Coronary artery (tissue), 2 donors: ENCODE measurements at regions not wholly inside any gene's neighbourhood (a gene's known extent, or its start where the extent isn't known, plus 50 kb on each side); places are given as distances from the start of the nearest gene placed in this dataset.

ENCODE experiments used
- DNase-seq: peaks from one replicate; pipeline ENCODE4 v3.0.0-alpha.2; 2017; ENCODE audit warnings: low spot score
- H3K27ac ChIP-seq, 2 donors: fragments of 200-600 bp; sonication (generic); one replicate each; pipeline ENCODE4 v1.5.1; 2016 to 2019
- H3K4me3 ChIP-seq: fragments of 200-600 bp; sonication (generic); 2 replicates; pipeline ENCODE4 v1.5.1; 2016; ENCODE audit warnings: mild to moderate bottlenecking, moderate library complexity
- CTCF ChIP-seq: fragments of 200-600 bp; sonication (generic); IDR thresholded peaks from one replicate; pipeline ENCODE4 v1.5.1; 2019; ENCODE audit warnings: antibody characterized with exemption

- DNase-seq = no peak
- H3K27ac ChIP-seq = no peak overlapping the region
- no peak for TF ChIP-seq CTCF
- H3K4me3 ChIP-seq = no peak overlapping the region
Measured at GRCh38 chr2:144798989-144799388, 279.1 kb upstream of the ZEB2 start.

GRCh38 chr2:144798034-144798433, 278.1 kb upstream of the ZEB2 start:
- Histone ChIP-seq H3K27ac (no peak overlapping the region), H3K4me3 (no peak overlapping the region)
- DNase-seq = no peak
- no peak for TF ChIP-seq CTCF

DNA sequence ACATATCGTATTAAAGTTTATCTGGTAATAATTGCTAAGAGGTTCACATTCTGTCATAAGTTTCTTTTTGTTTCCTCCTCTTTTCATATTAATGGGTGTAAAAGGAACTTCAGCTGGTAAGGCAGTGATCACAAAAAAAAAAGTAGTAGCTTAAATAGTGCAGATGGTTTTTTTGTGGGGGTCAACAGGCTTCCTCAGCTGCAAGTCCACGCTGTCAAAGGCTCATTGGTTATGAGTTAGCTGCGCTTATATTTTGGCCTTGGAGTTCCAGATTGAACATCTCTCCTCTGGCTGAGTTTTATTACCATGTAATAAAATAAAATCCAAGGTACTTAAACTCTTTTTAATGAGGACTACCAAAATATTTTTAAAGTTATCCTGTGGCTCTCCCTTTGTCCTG, 277.0 kb upstream of the ZEB2 start:
- Histone ChIP-seq H3K4me3 (no peak overlapping the region), H3K27ac (no peak overlapping the region)
- no peak for DNase-seq
- TF ChIP-seq CTCF = no peak

DNA sequence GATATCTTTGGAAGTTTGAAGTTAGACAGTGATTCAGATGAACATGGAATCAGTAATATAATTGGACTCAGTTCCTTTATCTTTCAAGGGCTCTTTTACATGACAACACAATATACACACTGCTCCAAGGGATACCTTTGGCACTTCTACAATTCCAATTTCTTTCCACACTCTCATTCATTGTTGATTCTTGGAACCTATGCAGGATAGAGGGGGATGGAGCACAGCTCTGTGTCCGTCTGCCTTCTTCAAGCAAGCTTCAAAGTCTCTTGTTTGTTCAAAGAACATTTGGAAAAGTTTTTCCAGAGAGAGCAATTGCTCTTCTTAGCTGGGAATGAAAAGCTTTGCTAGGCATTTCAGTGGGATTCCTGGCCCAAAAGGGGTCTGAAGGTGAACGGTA, 276.2 kb upstream of the ZEB2 start:
- no peak for DNase-seq
- no peak for TF ChIP-seq CTCF
- H3K27ac ChIP-seq = no peak overlapping the region

GRCh38 chr2:144785253-144785652, 265.3 kb upstream of the ZEB2 start:
- no peak for TF ChIP-seq CTCF
- no peak overlapping the region for H3K4me3 ChIP-seq
- no peak overlapping the region for H3K27ac ChIP-seq
- no peak for DNase-seq

More for the DNA sequence above, 276.2 kb upstream of the ZEB2 start:
- no peak overlapping the region for H3K4me3 ChIP-seq

DNA sequence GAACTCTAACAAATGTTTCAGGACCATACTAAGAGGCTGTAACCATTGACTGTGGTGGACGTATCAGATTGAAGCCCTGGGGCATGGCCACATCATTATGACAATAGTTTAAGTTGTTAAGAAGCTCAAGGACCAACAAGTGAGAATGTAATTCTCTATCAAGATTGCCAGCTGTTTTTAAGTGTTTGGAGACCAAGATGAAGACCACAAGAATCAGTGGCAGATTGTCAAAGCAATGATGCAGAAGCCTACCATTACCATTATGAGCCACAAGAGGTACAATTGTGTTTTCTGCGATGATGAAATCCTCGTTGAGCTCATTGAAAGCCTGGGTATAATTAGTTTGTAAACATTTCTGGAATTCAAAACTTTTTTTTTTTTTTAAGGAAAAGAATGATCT, 261.1 kb upstream of the ZEB2 start:
- Histone ChIP-seq H3K4me3 (no peak overlapping the region), H3K27ac (no peak overlapping the region)
- DNase-seq = no peak
- TF ChIP-seq CTCF = no peak

DNA sequence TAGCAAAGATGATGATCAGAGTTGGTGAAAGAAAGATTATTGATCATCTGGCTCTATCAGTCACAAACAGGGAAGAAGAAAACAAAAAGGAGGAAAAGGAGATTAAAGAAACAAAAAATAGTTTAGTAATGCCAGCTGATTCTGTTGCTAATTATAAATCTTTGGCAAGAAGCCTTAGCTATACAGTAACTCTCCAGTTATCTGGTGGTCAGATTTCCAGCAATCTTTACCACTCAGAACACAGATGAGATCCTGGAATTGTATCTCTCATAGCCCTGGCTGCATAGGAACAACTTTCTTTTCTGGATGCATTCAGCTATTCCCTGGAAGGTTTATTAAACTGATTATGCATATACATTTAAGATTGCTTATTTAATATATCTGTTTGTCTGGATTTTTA, 256.8 kb upstream of the ZEB2 start:
- TF ChIP-seq CTCF = no peak
- H3K27ac ChIP-seq = no peak overlapping the region
- H3K4me3 ChIP-seq = no peak overlapping the region
- no peak for DNase-seq
